GM12878 (cell line): ENCODE measurements at regions not wholly inside any gene's neighbourhood (a gene's known extent, or its start where the extent isn't known, plus 50 kb on each side); places are given as distances from the start of the nearest gene placed in this dataset.

ENCODE experiments used
- ATAC-seq: fragments of 200-7000 bp; cut with Tn5 transposase; 3 replicates; pipeline ENCODE4 v1.9.1; 2020; ENCODE audit warnings: mild to moderate bottlenecking, moderate library complexity
- BruUV-seq: library from RNA; stranded (reverse); fragments of 400-500 nt; replicated peaks from 2 replicates; lab custom pipeline; 2021; lab: Mats Ljungman, UMichigan
- CTCF ChIA-PET: fragments of 300-600 bp; sonication (Branson Sonifier 250); formaldehyde crosslinking; extraction: SDS; loops from one replicate; lab custom pipeline; 2021; ENCODE audit warnings: inconsistent platforms; lab: Yijun Ruan, JAX
- POLR2A ChIA-PET: fragments of 350-600 bp; formaldehyde crosslinking; extraction: SDS; loops from one replicate; lab custom pipeline; 2021; ENCODE audit warnings: inconsistent platforms; lab: Charles Lee
- RAD21 ChIA-PET: fragments of 300-600 bp; sonication (Branson Sonifier 250); formaldehyde crosslinking; loops from one replicate; lab custom pipeline; 2023; ENCODE audit warnings: antibody characterized with exemption; ENCODE audit not compliant: unreplicated experiment; lab: Charles Lee
- SMC1A ChIA-PET: fragments of 300-600 bp; sonication (Branson Sonifier 250); formaldehyde crosslinking; loops from one replicate; lab custom pipeline; 2023; ENCODE audit not compliant: unreplicated experiment, uncharacterized antibody; lab: Charles Lee
- DNase-seq: peaks from one replicate; pipeline ENCODE4 v3.0.0-alpha.2; 2011; ENCODE audit warnings: low read depth, low spot score
- FAIRE-seq: peaks from 3 replicates; lab custom pipeline; 2011; peaks lifted over from hg19 to GRCh38; lab: Jason Lieb, UNC
- H2AFZ ChIP-seq: 2 replicates; pipeline ENCODE4 v1.6.0; 2011; ENCODE audit warnings: low read depth, low read length, control low read depth; ENCODE audit not compliant: control insufficient read depth
- H3K27ac ChIP-seq: 2 replicates; pipeline ENCODE4 v1.5.1; 2011; ENCODE audit warnings: control low read depth; ENCODE audit not compliant: control insufficient read depth, insufficient read depth
- H3K27me3 ChIP-seq, 2 experiments: replicated peaks in 1 of 2; 2 replicates each; pipeline versions ENCODE4 v1.6.0 to v1.6.1; 2011; ENCODE audit warnings: low read length in 1 of 2; ENCODE audit not compliant: control insufficient read depth in 2 of 2, insufficient read depth in 2 of 2
- H3K36me3 ChIP-seq, 2 experiments: 2 replicates each; pipeline ENCODE4 v1.5.1; 2011; ENCODE audit warnings: low read length in 1 of 2; ENCODE audit not compliant: control insufficient read depth in 2 of 2, insufficient read depth in 2 of 2
- H3K4me1 ChIP-seq: 2 replicates; pipeline ENCODE4 v1.6.1; 2011; ENCODE audit warnings: mild to moderate bottlenecking, low read length, moderate library complexity, mixed read lengths; ENCODE audit not compliant: control insufficient read depth, insufficient read depth
- H3K4me2 ChIP-seq: 2 replicates; pipeline ENCODE4 v1.6.0; 2011; ENCODE audit warnings: control low read depth; ENCODE audit not compliant: control insufficient read depth, insufficient read depth
- H3K4me3 ChIP-seq: fragments of 200-600 bp; sonication (generic); 2 replicates; pipeline ENCODE4 v1.5.1; 2016
- H3K79me2 ChIP-seq: 2 replicates; pipeline ENCODE4 v1.6.0; 2011; ENCODE audit warnings: low read length; ENCODE audit not compliant: control insufficient read depth, insufficient read depth
- H3K9ac ChIP-seq: 2 replicates; pipeline ENCODE4 v1.8.0; 2011; ENCODE audit warnings: low read length, control low read depth, mixed read lengths; ENCODE audit not compliant: control insufficient read depth, insufficient read depth
- H3K9me3 ChIP-seq: replicated peaks from 3 replicates; pipeline ENCODE4 v1.5.1; 2011; ENCODE audit warnings: mild to moderate bottlenecking, low read length; ENCODE audit not compliant: control insufficient read depth, insufficient read depth
- H4K20me1 ChIP-seq: 2 replicates; pipeline ENCODE4 v1.6.0; 2011; ENCODE audit not compliant: control insufficient read depth, insufficient read depth
- BMI1 ChIP-seq: fragments of 450-650 bp; IDR thresholded peaks from 2 replicates; pipeline ENCODE4 v1.6.1; 2016; ENCODE audit warnings: mild to moderate bottlenecking, moderate library complexity, borderline replicate concordance
- EGR1 ChIP-seq, 2 experiments: IDR thresholded peaks; 1 replicate in 1 of 2; 2 replicates in 1 of 2; pipeline ENCODE4 v1.6.1; 2011 to 2012; ENCODE audit warnings: low read depth in 2 of 2, low read length in 2 of 2, borderline replicate concordance in 1 of 2, mild to moderate bottlenecking in 1 of 2, moderate library complexity in 1 of 2
- ESRRA ChIP-seq: IDR thresholded peaks from 2 replicates; pipeline ENCODE4 v1.6.1; 2012; ENCODE audit warnings: mild to moderate bottlenecking, low read length, improper control_type of control experiment
- SMC3 ChIP-seq: IDR thresholded peaks from 2 replicates; pipeline ENCODE4 v1.6.1; 2011; ENCODE audit warnings: low read length, improper control_type of control experiment, borderline replicate concordance
- ZBTB11 ChIP-seq: fragments of 450-650 bp; formaldehyde crosslinking; IDR thresholded peaks from 2 replicates; pipeline ENCODE4 v1.5.0; 2022; ENCODE audit warnings: mild to moderate bottlenecking, missing genetic modification characterization
- ZNF274 ChIP-seq: IDR thresholded peaks from one replicate; pipeline ENCODE4 v1.8.0; 2011; ENCODE audit not compliant: insufficient read length, insufficient read depth
- ZNF384 ChIP-seq: IDR thresholded peaks from 2 replicates; pipeline ENCODE4 v1.6.1; 2012; ENCODE audit warnings: low read depth, mild to moderate bottlenecking, low read length, improper control_type of control experiment, borderline replicate concordance
- ZNF592 ChIP-seq: fragments of 450-650 bp; IDR thresholded peaks from 2 replicates; pipeline ENCODE4 v1.6.1; 2017; ENCODE audit warnings: mild to moderate bottlenecking, moderate library complexity
- WGBS: methylation state at CpG from one replicate; pipeline ENCODE4 v1.1.6; 2016; ENCODE audit warnings: low lambda C conversion rate; ENCODE audit not compliant: insufficient replicate concordance, insufficient coverage; ENCODE audit errors: missing lambda C conversion rate; 5-methylcytosine and 5-hydroxymethylcytosine counted together
- in situ Hi-C: fragments of 300-500 bp; cut with MboI; formaldehyde crosslinking; loops from 9 replicates; pipeline ENCODE4 v1.14.3; 2018; ENCODE audit warnings: mixed read lengths
- intact Hi-C: fragments of 100-400 bp; cut with micrococcal nuclease; formaldehyde crosslinking; loops from one replicate; pipeline ENCODE4 v1.14.2; 2022; ENCODE audit not compliant: unreplicated experiment

GRCh38 chr7:153445641-153446040 lies 606.6 kb upstream of the DPP6 start:
- ChIA-PET CTCF (no interaction called here), SMC1A (no interaction called here), RAD21 (no interaction called here), POLR2A (no interaction called here)
- Histone ChIP-seq H3K9me3 (no peaks in the 10 kb centered on the region), H3K9ac (no peak overlapping the region), H3K27me3 (no peaks in the 10 kb centered on the region), H3K4me1 (no peaks in the 10 kb centered on the region), H3K79me2 (no peaks in the 10 kb centered on the region), H3K36me3 (no peaks in the 10 kb centered on the region), H4K20me1 (no peaks in the 10 kb centered on the region), H3K27ac (no peak overlapping the region), H3K4me2 (no peak overlapping the region), H2AFZ (no peak overlapping the region), H3K4me3 (no peak overlapping the region)
- in situ Hi-C loops (no loop called here), intact Hi-C loops (no loop called here)
- BruUV-seq = no TSS peak
- TF ChIP-seq ZNF384 (no peak), ZBTB11 (CRISPR knock-in tag) (no peak), SMC3 (no peak), BMI1 (no peak), ZNF592 (no peak), ESRRA (no peak), EGR1 (IDR thresholded peaks at IDR 0.05; ENCODE audit: borderline replicate concordance in 1 of 2, low read depth in 2 of 2, low read length in 2 of 2) (no peak), ZNF274 (no peak)
- no peak for FAIRE-seq
- no peak for DNase-seq
- no peak for ATAC-seq
- WGBS = 3% methylated on average over 5 of the region's 5 CpGs
